ENCODE measurements at regions not wholly inside any gene's neighbourhood (a gene's known extent, or its start where the extent isn't known, plus 50 kb on each side); places are given as distances from the start of the nearest gene placed in this dataset.

DNA sequence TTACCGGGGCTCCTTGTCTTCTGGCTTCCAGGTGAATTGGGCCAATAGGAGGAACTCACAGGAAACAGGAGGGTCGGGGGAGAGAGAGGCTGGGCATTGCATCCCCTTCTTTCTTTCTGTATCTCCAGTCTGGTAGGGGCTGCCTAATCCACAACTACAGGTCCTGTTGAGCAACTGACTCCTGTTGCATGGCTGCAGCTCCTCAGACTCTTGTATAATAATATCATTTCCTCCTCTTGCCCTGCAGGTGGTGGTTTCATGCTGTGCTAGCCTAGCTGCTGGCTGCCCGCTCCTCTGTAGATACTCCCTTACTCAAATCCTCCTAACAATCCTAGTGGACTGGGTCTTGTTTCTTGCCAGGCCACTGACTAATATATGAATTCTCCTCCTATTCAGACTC lies 276.5 kb upstream of the SMIM30 start:
- TF ChIP-seq, protein P1, sequence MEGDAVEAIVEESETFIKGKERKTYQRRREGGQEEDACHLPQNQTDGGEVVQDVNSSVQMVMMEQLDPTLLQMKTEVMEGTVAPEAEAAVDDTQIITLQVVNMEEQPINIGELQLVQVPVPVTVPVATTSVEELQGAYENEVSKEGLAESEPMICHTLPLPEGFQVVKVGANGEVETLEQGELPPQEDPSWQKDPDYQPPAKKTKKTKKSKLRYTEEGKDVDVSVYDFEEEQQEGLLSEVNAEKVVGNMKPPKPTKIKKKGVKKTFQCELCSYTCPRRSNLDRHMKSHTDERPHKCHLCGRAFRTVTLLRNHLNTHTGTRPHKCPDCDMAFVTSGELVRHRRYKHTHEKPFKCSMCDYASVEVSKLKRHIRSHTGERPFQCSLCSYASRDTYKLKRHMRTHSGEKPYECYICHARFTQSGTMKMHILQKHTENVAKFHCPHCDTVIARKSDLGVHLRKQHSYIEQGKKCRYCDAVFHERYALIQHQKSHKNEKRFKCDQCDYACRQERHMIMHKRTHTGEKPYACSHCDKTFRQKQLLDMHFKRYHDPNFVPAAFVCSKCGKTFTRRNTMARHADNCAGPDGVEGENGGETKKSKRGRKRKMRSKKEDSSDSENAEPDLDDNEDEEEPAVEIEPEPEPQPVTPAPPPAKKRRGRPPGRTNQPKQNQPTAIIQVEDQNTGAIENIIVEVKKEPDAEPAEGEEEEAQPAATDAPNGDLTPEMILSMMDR (IDR thresholded peaks at IDR 0.05) = no peak
- TF ChIP-seq POLR2A (IDR thresholded peaks at IDR 0.05) (no peak), POLR2AphosphoS5 (IDR thresholded peaks at IDR 0.05) (no peak)
